ENCODE measurements at regions not wholly inside any gene's neighbourhood (a gene's known extent, or its start where the extent isn't known, plus 50 kb on each side); places are given as distances from the start of the nearest gene placed in this dataset.

DNA sequence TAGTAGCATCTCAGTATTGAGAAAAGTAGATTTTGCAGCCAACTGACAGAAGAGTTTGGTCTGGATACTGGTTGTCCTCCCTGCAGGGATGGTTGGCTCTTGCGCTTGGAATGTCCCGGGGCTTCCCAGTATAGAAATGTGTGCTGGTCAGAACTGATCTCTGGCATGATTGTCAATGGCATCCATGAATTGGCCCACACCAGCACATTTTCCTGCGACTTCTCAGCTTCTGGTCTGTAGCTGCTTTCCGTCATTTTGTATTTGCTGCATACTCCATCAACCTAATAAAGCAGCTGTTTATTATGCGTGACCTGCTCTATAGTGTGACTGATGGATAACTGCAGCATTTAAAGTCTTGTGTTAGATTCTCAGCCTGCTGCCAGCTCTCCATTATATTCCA is 203.7 kb downstream of the S1PR1 start:
- TF ChIP-seq, protein P1, sequence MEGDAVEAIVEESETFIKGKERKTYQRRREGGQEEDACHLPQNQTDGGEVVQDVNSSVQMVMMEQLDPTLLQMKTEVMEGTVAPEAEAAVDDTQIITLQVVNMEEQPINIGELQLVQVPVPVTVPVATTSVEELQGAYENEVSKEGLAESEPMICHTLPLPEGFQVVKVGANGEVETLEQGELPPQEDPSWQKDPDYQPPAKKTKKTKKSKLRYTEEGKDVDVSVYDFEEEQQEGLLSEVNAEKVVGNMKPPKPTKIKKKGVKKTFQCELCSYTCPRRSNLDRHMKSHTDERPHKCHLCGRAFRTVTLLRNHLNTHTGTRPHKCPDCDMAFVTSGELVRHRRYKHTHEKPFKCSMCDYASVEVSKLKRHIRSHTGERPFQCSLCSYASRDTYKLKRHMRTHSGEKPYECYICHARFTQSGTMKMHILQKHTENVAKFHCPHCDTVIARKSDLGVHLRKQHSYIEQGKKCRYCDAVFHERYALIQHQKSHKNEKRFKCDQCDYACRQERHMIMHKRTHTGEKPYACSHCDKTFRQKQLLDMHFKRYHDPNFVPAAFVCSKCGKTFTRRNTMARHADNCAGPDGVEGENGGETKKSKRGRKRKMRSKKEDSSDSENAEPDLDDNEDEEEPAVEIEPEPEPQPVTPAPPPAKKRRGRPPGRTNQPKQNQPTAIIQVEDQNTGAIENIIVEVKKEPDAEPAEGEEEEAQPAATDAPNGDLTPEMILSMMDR (IDR thresholded peaks at IDR 0.05) = no peak
- no peak for TF ChIP-seq POLR2AphosphoS5 (IDR thresholded peaks at IDR 0.05; ENCODE audit: low read depth, low read length)
- TF ChIP-seq, protein P2, sequence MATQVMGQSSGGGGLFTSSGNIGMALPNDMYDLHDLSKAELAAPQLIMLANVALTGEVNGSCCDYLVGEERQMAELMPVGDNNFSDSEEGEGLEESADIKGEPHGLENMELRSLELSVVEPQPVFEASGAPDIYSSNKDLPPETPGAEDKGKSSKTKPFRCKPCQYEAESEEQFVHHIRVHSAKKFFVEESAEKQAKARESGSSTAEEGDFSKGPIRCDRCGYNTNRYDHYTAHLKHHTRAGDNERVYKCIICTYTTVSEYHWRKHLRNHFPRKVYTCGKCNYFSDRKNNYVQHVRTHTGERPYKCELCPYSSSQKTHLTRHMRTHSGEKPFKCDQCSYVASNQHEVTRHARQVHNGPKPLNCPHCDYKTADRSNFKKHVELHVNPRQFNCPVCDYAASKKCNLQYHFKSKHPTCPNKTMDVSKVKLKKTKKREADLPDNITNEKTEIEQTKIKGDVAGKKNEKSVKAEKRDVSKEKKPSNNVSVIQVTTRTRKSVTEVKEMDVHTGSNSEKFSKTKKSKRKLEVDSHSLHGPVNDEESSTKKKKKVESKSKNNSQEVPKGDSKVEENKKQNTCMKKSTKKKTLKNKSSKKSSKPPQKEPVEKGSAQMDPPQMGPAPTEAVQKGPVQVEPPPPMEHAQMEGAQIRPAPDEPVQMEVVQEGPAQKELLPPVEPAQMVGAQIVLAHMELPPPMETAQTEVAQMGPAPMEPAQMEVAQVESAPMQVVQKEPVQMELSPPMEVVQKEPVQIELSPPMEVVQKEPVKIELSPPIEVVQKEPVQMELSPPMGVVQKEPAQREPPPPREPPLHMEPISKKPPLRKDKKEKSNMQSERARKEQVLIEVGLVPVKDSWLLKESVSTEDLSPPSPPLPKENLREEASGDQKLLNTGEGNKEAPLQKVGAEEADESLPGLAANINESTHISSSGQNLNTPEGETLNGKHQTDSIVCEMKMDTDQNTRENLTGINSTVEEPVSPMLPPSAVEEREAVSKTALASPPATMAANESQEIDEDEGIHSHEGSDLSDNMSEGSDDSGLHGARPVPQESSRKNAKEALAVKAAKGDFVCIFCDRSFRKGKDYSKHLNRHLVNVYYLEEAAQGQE (IDR thresholded peaks at IDR 0.05; ENCODE audit: insufficient read depth in 1 of 2, low read depth in 2 of 2, low read length in 1 of 2) = no peak
- TF ChIP-seq SIN3A (IDR thresholded peaks at IDR 0.05; ENCODE audit: borderline replicate concordance, insufficient read depth, low read depth, low read length) = no peak

All from Panc1 (cell line).